IPS DF 19.7 (cell line): ENCODE measurements at regions not wholly inside any gene's neighbourhood (a gene's known extent, or its start where the extent isn't known, plus 50 kb on each side); places are given as distances from the start of the nearest gene placed in this dataset.
A peak's percentile ranks its signal among the peaks of the same experiment; 100 is the strongest.

Source experiments
- DNase-seq: peaks from one replicate; pipeline ENCODE4 v3.0.0-alpha.2; 2013; ENCODE audit warnings: low read depth, low spot score

DNA sequence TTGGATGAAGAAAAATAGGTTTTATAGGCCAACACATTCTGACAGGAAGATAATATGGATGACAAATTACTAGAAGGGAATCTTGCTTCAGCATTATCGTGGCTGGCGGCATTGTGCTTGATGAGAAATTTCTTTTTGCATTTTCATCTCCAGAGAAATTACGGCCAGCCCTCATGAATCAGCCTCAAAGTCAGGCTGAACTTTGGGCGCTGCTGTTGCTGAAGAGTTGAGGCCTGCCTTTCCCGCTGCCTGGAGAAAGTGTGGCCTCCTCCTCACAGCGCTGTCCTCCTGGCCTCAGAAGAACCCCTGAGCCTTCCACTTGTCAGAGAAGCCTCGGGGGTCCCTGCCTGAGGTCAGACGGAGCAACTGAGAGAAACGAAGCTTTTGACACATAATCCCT is 272.4 kb upstream of the KCNIP4 start:
- no peak for DNase-seq

- no peak for DNase-seq
Observed at GRCh38 chr4:22217480-22217879, 268.9 kb upstream of the KCNIP4 start.

DNA sequence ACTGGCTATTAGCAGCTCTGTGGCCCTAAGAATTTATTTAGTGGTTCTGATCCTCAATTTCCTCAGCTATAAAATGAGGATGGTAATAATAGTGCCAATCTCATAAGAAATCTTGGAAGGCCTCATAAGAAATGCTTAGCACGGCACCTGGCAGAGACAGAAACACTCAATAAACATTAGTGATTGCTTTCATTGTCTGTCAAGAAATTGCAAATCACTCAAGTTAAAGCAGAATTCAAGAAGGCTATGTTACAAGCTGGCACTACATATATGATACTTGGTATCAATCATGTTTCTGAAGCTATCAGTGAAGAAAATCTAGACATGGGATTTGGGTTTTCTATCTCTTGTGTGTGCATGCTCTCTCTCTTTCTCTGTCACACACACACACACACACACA is 267.7 kb upstream of the KCNIP4 start:
- no peak for DNase-seq

DNA sequence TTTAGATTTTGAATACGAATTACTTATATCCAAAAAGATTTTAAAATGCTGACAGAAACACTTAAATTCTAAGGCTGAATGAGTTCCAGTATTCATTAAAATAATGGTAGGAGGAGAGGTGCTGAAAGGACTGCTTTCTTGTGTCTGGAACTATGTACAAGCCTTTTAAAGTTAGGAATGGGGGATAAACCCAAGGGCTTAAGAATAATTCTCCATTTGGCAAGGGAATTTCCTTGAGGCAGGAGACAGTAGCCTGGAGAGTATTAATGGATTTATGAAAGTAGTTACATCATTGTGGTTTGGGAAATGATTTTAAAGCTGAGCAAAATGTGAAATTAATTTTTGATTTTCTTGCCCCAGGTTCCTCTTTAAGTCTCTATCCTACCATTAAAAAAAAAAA is 266.5 kb upstream of the KCNIP4 start:
- no peak for DNase-seq

DNA sequence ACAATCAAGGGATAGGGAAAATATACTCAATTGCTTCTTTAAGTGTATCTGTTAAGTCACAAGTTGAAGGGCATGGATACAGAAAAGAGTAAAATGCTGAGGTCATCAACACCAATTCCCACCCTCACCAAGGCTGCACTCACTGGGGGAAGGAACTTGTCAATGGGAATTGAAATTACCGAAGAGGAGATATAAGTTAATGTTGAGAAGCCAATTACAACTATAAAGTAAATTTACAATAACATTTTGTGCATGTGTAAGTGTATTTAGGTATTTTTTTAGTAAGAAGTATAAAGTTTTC is 255.1 kb upstream of the KCNIP4 start:
- DNase-seq, result no peak

DNA sequence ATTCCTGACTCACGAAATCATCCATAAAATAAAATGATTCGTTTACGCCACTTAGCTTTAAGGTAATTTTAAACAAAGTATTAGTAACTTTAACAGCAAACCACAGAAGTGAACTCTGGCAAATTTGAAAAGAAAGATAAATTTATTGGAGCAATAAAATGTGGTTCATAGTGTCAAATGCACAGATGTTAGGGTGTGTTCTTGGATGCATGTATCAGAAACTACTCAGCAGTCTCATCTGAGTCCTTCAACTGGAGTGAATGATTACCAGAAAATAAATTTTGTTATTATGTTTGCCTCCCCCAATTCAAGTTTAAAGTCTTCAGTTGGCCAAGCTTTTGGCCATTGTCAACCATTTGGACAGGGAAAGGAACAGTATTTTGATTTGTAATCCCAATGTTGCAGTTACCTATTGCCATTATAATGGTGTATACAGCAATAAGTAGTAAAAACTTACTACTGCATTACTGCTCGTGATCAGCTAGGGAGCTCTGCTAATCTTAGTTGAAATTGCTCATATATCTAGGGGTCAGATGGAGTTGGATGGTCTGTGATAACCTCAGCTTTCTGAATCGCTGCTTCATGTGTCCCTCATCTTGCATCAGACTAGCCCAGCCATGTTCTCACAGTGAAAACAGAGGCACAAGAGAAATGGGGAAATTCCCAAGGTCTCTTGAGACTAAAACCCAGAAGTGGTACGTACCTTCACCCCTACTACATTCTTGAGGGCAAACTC is 254.6 kb upstream of the KCNIP4 start:
- DNase-seq, result no peak

GRCh38 chr4:22202246-22202974 is 253.8 kb upstream of the KCNIP4 start:
- no peak for DNase-seq

DNA sequence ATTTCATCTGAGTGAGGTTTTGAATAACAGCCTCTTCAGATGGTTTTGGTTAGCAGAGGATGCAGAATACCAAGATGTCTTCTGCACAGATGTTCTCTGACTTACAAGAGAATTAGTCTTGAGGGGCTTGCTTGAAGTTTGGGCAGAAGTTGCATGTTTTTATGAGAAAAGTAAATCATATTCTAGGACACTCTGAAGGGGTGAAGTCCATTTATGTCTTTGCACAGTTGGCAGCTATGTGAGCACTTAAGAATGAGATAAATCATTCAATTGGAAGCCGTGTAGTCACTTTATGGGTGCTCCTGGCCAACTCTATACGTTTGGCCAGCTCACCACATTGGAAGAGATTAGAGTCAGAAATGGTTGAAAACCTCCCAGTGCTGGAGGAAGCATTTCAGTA is 252.7 kb upstream of the KCNIP4 start:
- DNase-seq, result no peak

DNA sequence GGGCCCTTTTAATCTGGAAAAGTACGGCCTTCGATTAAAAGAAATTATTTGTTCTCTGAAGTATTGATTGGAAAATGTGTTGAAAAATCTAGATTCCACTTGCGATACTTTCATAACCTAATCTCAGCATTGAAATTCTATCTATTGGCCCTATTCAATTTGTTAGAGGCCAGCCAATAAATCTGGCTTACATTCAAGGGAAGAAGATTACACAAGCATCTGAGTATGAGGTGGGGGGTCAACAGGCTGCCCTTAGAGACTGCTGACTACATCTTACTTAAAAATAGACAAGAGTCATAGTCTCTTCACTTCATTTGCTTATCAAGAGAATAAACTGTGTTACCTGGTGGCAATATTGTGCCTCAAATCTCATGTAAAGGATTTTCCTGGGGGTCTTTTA is 248.0 kb upstream of the KCNIP4 start:
- DNase-seq, result no peak

DNA sequence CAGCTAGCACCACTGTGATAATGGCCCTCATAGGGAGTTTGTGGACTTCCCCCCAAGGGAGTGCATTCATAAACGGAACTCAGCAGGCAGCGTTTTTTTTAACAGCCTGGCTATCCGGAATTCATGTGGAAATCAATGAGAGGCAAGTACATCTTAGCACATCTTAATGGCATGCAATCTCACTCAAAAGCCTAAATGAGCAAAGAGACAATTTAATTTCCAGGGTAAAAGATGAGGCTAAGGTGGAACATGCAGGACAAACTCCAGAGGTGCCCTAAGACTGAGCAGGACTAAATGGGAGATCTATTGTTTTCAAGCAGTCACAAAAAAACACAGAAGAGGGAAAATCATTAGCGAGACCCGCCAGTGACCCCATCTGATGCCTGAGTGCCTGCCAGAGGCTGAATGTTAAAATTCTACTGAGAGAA is 243.5 kb upstream of the KCNIP4 start:
- no peak for DNase-seq

DNA sequence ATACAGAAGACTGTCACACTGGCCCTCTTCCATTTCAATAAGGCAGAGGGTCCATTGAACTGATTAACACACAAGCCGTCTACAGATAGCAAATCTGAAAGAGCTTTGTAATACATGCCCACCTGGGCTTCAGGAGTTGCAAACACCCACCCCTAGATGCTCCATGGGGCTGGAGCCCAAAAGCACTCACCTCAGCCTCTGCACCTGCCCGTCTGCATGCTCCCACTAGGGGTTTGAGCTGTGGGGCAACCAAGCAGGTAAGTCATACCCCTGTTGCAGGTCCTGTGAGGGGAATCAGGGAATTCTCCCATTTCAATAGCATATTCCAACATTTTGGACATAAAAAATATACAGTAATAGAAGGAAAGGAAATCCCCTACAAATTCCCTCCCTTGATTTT is 243.0 kb upstream of the KCNIP4 start:
- no peak for DNase-seq

GRCh38 chr4:22190855-22191254 is 242.3 kb upstream of the KCNIP4 start:
- DNase-seq, result no peak

GRCh38 chr4:22187203-22187820 is 238.7 kb upstream of the KCNIP4 start:
- no peak for DNase-seq

DNA sequence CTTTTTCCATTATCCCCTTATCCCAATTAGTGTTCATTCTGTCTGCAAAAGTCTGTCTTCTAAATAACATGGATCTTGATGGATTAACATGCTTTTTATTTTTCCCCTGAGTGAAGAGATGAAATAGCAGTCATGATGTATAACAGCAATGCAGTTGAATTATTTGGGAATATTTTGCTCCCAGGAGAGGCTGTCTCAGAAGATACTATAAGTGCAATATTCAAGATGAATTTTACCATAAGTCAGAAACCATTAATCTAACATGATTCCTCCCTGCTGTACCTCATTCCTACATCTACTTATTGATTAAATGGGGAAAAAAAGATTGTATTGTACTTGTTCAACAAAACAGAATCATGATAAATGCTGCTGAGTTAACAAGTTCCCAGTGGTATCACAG is 233.2 kb upstream of the KCNIP4 start:
- no peak for DNase-seq

DNA sequence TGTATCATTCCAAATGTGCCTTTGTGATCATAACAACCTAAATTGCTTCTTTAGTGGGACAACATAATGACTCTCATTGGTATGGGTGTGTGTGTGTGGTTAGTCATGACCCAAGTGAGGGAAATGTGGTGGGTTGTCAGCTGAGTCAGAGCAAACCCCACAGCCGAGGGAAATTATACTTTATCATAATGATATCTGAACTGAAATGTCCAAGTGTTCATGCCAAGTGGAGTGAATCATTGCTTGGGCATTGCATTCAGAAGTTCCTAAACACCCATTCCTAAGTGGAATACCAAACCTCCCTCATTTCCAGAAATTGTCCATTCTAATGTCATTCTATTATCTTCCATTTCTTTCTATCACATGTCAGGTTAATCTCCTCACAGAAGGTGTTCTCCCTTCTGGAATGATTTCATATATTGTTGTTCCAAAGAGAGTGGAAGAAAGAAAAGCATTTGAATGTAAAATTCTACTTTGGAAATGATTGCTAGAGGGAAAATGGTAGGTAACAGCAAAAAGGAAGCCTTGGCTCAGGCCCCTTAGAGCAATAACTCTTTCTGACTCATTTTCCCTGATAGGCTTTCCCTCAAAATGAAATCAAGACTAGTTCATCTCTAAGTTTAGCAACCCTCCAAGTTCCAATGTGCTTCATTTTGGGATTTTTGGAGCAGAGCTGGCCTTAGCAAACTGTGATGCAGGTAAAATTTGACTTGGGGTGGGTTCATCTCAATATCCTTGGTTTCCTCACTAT is 230.7 kb upstream of the KCNIP4 start:
- DNase-seq, result no peak

DNA sequence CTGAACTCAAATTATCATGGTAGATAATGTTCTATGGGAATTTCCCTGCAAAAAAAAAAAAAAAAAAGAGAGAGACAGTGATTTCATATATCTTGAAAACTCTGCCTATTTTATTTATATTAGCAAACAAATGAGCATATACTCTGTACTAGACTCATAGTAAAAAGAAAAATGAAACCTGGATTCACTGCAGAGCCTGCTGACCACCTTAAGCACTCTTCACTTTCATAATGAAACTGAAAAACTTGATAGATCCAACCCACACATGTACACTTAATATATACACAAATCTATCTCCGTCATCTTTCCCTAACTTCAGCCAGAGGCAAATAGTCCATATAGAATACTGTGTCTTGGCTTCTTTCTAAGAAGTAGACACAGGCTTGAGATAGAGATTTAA is 226.1 kb upstream of the KCNIP4 start:
- no peak for DNase-seq

- DNase-seq, result no peak
Observed at GRCh38 chr4:22170353-22170752, 221.8 kb upstream of the KCNIP4 start.

- no peak for DNase-seq
Observed at GRCh38 chr4:22167201-22167600, 218.6 kb upstream of the KCNIP4 start.

DNA sequence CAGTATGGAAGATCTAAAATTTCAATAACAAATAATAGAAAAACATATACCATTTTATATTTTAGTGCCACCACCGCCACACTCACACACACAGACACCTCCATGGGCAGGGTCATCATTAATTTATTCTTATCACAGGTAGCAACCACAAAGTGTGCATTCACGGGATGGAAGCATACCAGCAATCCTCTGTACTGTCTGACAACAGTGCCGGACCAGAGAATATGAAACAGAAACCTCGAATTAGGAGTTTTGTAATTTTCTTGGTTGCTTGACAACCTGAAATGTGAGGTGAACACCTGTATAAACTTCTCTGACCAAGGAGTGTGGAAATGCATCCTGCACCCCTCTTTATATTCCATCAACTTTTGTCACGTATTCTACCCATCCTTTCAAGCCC is 213.9 kb upstream of the KCNIP4 start:
- DNase-seq, result no peak

DNA sequence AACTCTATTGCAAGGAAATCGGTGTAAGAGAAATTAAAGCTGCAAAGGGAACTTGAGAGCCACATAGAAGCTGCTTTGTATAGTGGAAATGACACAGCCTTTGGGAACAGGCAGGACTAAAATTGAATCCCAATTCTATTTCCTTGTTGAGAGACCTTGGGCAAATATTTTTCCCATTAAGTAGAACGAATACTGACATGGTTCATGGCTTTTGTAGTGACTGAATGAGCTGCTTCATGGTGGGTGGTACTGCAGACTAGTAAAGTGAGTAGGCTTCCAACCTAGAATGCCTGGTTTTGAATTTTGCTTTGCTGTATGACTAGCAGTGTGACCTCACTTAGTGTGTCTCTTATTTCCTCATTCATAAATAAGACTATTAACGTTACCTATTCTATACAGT is 182.2 kb upstream of the KCNIP4 start:
- no peak for DNase-seq

- DNase-seq, result peak; percentile 50
Observed at GRCh38 chr4:22129454-22130029, 181.0 kb upstream of the KCNIP4 start.

DNA sequence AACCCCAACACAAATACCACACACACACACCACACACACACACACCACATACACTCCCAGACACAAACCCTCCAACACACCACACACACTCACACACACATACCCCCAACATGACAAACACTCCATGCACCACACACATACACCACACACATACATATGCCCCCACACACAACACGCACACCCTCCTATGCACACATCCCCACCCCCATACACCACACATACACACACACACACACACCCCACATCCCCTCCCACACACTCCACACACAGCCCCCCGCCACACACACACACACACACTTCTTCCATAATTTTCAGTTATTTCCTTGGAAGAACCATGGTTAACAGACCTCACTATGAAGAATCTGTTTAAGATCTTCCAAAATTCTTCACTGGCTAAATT is 173.5 kb upstream of the KCNIP4 start:
- DNase-seq, result no peak
